ENCODE measurements at regions not wholly inside any gene's neighbourhood (a gene's known extent, or its start where the extent isn't known, plus 50 kb on each side); places are given as distances from the start of the nearest gene placed in this dataset.
A peak's percentile ranks its signal among the peaks of the same experiment; 100 is the strongest.

DNA sequence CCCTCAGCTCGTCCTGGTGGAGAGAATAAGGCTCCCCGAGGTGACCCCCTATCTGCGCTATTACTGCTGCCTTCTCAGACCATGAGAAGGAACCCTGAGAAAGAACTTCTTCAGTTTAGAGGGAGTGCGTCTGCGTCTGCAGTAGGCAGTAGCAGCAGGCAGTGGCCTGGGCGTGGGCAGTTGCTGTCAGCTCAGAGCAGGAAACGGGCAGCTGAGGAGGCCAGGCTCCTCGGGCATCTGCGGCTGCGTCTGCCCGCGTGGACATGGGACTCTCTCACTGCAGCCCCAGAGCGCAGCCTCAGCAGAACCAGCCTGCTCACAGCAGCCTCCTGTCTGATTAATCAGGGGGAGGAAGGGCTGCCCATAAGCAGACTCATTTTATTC, 49.8 kb upstream of the FCN1 start:
- Histone ChIP-seq H3K9me3 (no peaks in the 10 kb centered on the region), H3K4me3 (ENCODE audit: low read depth, low read length) (no peak overlapping the region), H3K36me3 (no peaks in the 10 kb centered on the region), H3K27me3 (no peaks in the 10 kb centered on the region), H3K4me1 (peaks cover 17% of the 10 kb centered on the region)
- DNase-seq: peak; percentile 65
- TF ChIP-seq, protein P1, sequence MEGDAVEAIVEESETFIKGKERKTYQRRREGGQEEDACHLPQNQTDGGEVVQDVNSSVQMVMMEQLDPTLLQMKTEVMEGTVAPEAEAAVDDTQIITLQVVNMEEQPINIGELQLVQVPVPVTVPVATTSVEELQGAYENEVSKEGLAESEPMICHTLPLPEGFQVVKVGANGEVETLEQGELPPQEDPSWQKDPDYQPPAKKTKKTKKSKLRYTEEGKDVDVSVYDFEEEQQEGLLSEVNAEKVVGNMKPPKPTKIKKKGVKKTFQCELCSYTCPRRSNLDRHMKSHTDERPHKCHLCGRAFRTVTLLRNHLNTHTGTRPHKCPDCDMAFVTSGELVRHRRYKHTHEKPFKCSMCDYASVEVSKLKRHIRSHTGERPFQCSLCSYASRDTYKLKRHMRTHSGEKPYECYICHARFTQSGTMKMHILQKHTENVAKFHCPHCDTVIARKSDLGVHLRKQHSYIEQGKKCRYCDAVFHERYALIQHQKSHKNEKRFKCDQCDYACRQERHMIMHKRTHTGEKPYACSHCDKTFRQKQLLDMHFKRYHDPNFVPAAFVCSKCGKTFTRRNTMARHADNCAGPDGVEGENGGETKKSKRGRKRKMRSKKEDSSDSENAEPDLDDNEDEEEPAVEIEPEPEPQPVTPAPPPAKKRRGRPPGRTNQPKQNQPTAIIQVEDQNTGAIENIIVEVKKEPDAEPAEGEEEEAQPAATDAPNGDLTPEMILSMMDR (IDR thresholded peaks at IDR 0.05; ENCODE audit: low read depth, low read length): no peak

DNA sequence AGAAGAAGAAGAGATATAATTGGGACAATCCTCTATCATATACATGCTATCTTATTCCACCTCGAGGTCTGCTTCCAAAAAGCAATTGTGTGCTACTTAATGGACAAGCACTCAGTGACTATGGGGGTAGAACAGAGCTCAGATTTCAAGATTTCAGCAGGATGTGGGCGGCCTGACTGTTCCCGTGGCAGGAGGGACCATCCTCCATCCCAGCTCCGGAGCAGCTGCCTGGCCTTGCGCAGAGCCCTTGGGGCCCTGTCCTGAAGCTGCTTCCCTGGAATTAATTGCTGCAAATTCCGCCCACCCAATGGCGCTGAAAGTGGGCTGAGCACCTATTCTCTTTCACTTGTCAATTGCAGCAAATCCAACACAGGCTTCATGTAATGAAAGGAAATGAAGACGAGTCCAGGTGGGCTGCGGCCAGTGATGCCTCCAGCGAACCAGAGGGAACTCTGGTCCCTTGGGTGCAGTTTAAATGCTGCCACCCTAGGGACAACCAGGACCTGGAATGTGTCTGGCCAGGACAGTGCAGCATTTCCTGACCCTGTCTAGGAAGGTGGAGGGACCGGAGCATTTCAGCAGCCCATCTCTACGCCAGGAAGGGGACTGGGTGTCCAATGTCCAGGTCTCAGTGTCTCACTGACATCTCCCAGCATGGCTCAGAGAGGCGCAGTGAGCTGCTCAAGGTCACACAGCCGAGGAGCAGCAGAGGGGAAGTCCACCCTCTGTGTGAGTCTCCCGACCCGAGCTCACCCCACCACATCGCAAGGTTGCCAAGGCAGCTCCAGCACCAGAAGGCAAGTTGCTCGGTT, 50.5 kb upstream of the FCN1 start:
- H3K36me3 ChIP-seq: no peaks in the 10 kb centered on the region
- H3K27me3 ChIP-seq: no peaks in the 10 kb centered on the region
- H3K4me3 ChIP-seq (ENCODE audit: low read depth, low read length): peak overlapping the region; percentile 25; the same call in 1 of the 2 replicates
- peaks cover 18% of the 10 kb centered on the region for H3K4me1 ChIP-seq
- peak; percentile 82 for DNase-seq
- H3K9me3 ChIP-seq: no peaks in the 10 kb centered on the region
- TF ChIP-seq, protein P1 (IDR thresholded peaks at IDR 0.05; ENCODE audit: low read depth, low read length): no peak

DNA sequence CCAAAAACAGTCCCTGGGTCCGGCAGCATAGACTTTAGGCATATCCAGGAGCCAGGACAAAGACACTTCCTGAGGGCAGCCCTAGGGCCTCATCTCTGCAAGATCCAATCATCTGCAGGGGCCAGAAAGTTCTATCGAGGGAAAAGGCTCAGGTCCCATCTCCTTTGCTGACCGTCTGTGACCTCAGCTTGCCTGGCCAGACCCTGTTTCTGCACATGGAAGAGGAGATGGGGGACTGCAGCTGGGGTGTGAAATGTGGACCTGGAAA, 51.0 kb upstream of the FCN1 start:
- no peak for DNase-seq
- Histone ChIP-seq H3K4me3 (ENCODE audit: low read depth, low read length) (no peak overlapping the region), H3K27me3 (no peaks in the 10 kb centered on the region), H3K4me1 (peaks cover 22% of the 10 kb centered on the region), H3K9me3 (no peaks in the 10 kb centered on the region), H3K36me3 (no peaks in the 10 kb centered on the region)
- TF ChIP-seq, protein P1 (IDR thresholded peaks at IDR 0.05; ENCODE audit: low read depth, low read length): no peak

DNA sequence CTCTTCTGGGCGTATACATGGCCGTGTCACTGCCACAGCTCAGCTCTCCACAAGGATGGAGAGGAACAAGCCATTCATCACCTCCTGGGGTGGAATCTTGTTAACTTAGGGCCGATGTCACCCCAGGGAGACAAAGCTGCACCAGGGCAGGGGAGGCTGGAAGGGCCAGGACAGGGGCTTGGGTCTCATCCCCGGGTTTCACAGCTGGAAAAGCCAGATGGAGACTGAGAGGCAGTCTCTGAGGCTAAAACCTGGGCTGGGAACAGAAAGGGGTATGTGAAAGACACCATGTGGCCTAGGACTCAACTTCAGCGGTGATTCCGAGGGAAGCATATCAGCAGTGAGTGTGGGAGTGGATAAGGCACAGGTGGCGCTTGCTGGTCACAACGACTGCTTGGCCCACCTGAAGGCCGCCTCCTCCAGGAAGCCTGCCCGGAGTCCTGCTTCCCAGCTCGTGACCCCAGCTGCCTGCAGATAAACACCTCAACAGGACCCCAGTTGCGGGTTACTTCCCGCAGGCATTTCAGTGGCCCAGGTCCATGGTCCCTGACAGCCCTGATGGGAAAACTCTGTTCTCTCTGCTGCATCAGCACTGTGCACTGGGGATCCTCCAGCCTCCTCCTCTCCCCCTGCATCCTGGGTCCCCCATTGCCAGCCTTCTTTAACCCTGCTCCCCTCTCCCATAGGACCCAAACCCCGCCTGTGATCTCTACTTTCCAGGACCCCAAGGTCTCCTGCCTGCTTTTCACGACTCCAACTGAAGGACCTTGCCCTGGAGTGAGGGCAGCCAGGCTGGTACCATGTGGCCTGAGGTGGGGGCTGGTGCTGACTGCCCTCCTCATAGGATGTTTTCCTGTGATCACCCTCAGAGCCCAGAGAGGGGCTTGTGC, 51.7 kb upstream of the FCN1 start:
- Histone ChIP-seq H3K27me3 (no peaks in the 10 kb centered on the region), H3K9me3 (no peaks in the 10 kb centered on the region), H3K4me3 (ENCODE audit: low read depth, low read length) (no peak overlapping the region), H3K36me3 (no peaks in the 10 kb centered on the region), H3K4me1 (peaks cover 24% of the 10 kb centered on the region)
- no peak for DNase-seq
- TF ChIP-seq, protein P1 (IDR thresholded peaks at IDR 0.05; ENCODE audit: low read depth, low read length): no peak

- Histone ChIP-seq H3K27me3 (no peaks in the 10 kb centered on the region), H3K36me3 (no peaks in the 10 kb centered on the region), H3K4me1 (peaks cover 24% of the 10 kb centered on the region), H3K9me3 (no peaks in the 10 kb centered on the region), H3K4me3 (ENCODE audit: low read depth, low read length) (no peak overlapping the region)
- TF ChIP-seq, protein P1 (IDR thresholded peaks at IDR 0.05; ENCODE audit: low read depth, low read length): no peak
- no peak for DNase-seq
Measured at GRCh38 chr9:134970198-134970597, 52.5 kb upstream of the FCN1 start.

GRCh38 chr9:134970719-134971118, 53.0 kb upstream of the FCN1 start:
- TF ChIP-seq, protein P1 (IDR thresholded peaks at IDR 0.05; ENCODE audit: low read depth, low read length): no peak
- peaks cover 24% of the 10 kb centered on the region for H3K4me1 ChIP-seq
- no peak overlapping the region for H3K4me3 ChIP-seq (ENCODE audit: low read depth, low read length)
- H3K9me3 ChIP-seq: no peaks in the 10 kb centered on the region
- no peak for DNase-seq
- no peaks in the 10 kb centered on the region for H3K36me3 ChIP-seq
- no peaks in the 10 kb centered on the region for H3K27me3 ChIP-seq
